HG02678 (cell line): ENCODE measurements at regions not wholly inside any gene's neighbourhood (a gene's known extent, or its start where the extent isn't known, plus 50 kb on each side); places are given as distances from the start of the nearest gene placed in this dataset.
A peak's percentile ranks its signal among the peaks of the same experiment; 100 is the strongest.

Experiments
- ATAC-seq: cut with Tn5 transposase; IDR thresholded peaks from one replicate; pipeline ENCODE4 v1.9.1; 2021; ENCODE audit warnings: mild to moderate bottlenecking, moderate library complexity; ENCODE audit not compliant: unreplicated experiment

- ATAC-seq = no peak
Observed at GRCh38 chr13:39100996-39101738, 62.9 kb downstream of the NHLRC3 start.

GRCh38 chr13:39102981-39103490 lies 64.8 kb downstream of the NHLRC3 start:
- ATAC-seq = no peak

- ATAC-seq = no peak
Observed at GRCh38 chr13:39105110-39105509, 66.9 kb downstream of the NHLRC3 start.

- no peak for ATAC-seq
Observed at GRCh38 chr13:39106216-39107005, 68.2 kb downstream of the NHLRC3 start.

- no peak for ATAC-seq
Observed at GRCh38 chr13:39107561-39107960, 69.3 kb downstream of the NHLRC3 start.

- no peak for ATAC-seq
Observed at GRCh38 chr13:39108783-39109182, 70.5 kb downstream of the NHLRC3 start.

GRCh38 chr13:39110518-39111097 lies 72.4 kb downstream of the NHLRC3 start:
- ATAC-seq = no peak

GRCh38 chr13:39111145-39111544 lies 72.9 kb downstream of the NHLRC3 start:
- no peak for ATAC-seq

GRCh38 chr13:39119422-39119821 lies 81.2 kb downstream of the NHLRC3 start:
- no peak for ATAC-seq

GRCh38 chr13:39123578-39123977 lies 85.3 kb downstream of the NHLRC3 start:
- no peak for ATAC-seq

- ATAC-seq = no peak
Observed at GRCh38 chr13:39129213-39129612, 91.0 kb downstream of the NHLRC3 start.

GRCh38 chr13:39130301-39130700 lies 92.0 kb downstream of the NHLRC3 start:
- no peak for ATAC-seq

GRCh38 chr13:39132286-39133230 lies 94.3 kb downstream of the NHLRC3 start:
- no peak for ATAC-seq

GRCh38 chr13:39133781-39134180 lies 95.5 kb downstream of the NHLRC3 start:
- ATAC-seq = no peak

GRCh38 chr13:39134574-39134973 lies 96.3 kb downstream of the NHLRC3 start:
- ATAC-seq = no peak

- no peak for ATAC-seq
Observed at GRCh38 chr13:39144391-39144790, 106.1 kb downstream of the NHLRC3 start.

GRCh38 chr13:39144941-39145533 lies 106.8 kb downstream of the NHLRC3 start:
- peak; percentile 65 for ATAC-seq

GRCh38 chr13:39148513-39148961 lies 110.3 kb downstream of the NHLRC3 start:
- ATAC-seq = no peak

GRCh38 chr13:39149896-39150295 lies 111.6 kb downstream of the NHLRC3 start:
- ATAC-seq = no peak

- ATAC-seq = no peak
Observed at GRCh38 chr13:39154041-39154440, 115.8 kb downstream of the NHLRC3 start.
